Astrocyte (in vitro differentiated cells and primary cell): ENCODE measurements at regions not wholly inside any gene's neighbourhood (a gene's known extent, or its start where the extent isn't known, plus 50 kb on each side); places are given as distances from the start of the nearest gene placed in this dataset.
"Not testable (repeated sequence)": the region's sequence is repeated elsewhere in the genome, so short reads cannot be mapped to it uniquely, and the experiment has no call there.

Experiments used
- DNase-seq: peaks from one replicate; pipeline ENCODE4 v3.0.0-alpha.2; 2010; ENCODE audit warnings: low read depth
- FAIRE-seq: peaks from 2 replicates; lab custom pipeline; 2011; peaks lifted over from hg19 to GRCh38; lab: Jason Lieb, UNC
- H2AFZ ChIP-seq: 2 replicates; pipeline ENCODE4 v1.6.0; 2012; ENCODE audit warnings: low read depth, low read length, inconsistent platforms
- H3K27ac ChIP-seq: 2 replicates; pipeline ENCODE4 v1.5.1; 2011; ENCODE audit warnings: low read depth, low read length, inconsistent platforms
- H3K27me3 ChIP-seq: 2 replicates; pipeline ENCODE4 v1.6.0; 2011; ENCODE audit warnings: low read length, inconsistent platforms; ENCODE audit not compliant: insufficient read depth
- H3K36me3 ChIP-seq: 2 replicates; pipeline ENCODE4 v1.5.1; 2011; ENCODE audit warnings: low read length, inconsistent platforms; ENCODE audit not compliant: insufficient read depth
- H3K4me1 ChIP-seq: 2 replicates; pipeline ENCODE4 v1.5.1; 2011; ENCODE audit warnings: low read length, inconsistent platforms; ENCODE audit not compliant: insufficient read depth
- H3K4me2 ChIP-seq: 2 replicates; pipeline ENCODE4 v1.6.0; 2012; ENCODE audit warnings: low read length, inconsistent platforms
- H3K4me3 ChIP-seq: 2 replicates; pipeline ENCODE4 v1.5.1; 2011; ENCODE audit warnings: low read depth, mild to moderate bottlenecking, low read length, inconsistent platforms; ENCODE audit not compliant: insufficient read depth
- H3K79me2 ChIP-seq: 2 replicates; pipeline ENCODE4 v1.6.0; 2012; ENCODE audit warnings: mild to moderate bottlenecking, low read length, inconsistent platforms; ENCODE audit not compliant: insufficient read depth
- H3K9ac ChIP-seq: 2 replicates; pipeline ENCODE4 v1.6.0; 2012; ENCODE audit warnings: mild to moderate bottlenecking, low read length, inconsistent platforms
- H3K9me3 ChIP-seq: 2 replicates; pipeline ENCODE4 v1.5.1; 2012; ENCODE audit warnings: low read depth, mild to moderate bottlenecking, low read length, inconsistent platforms; ENCODE audit not compliant: insufficient read depth
- H4K20me1 ChIP-seq: 2 replicates; pipeline ENCODE4 v1.6.0; 2012; ENCODE audit warnings: low read length, inconsistent platforms; ENCODE audit not compliant: insufficient read depth
- H3K27ac Mint-ChIP-seq: one replicate; pipeline ENCODE4 v1.8.0; 2021; ENCODE audit warnings: mild to moderate bottlenecking, mixed read lengths; ENCODE audit not compliant: unreplicated experiment
- H3K27me3 Mint-ChIP-seq: one replicate; pipeline ENCODE4 v1.8.0; 2021; ENCODE audit warnings: low read depth, mixed read lengths; ENCODE audit not compliant: unreplicated experiment
- H3K36me3 Mint-ChIP-seq: one replicate; pipeline ENCODE4 v1.8.0; 2021; ENCODE audit warnings: low read depth, mixed read lengths; ENCODE audit not compliant: unreplicated experiment
- H3K4me1 Mint-ChIP-seq: one replicate; pipeline ENCODE4 v1.8.0; 2021; ENCODE audit warnings: low read depth, mixed read lengths; ENCODE audit not compliant: unreplicated experiment
- H3K4me3 Mint-ChIP-seq: one replicate; pipeline ENCODE4 v1.8.0; 2021; ENCODE audit warnings: mild to moderate bottlenecking, moderate library complexity, mixed read lengths; ENCODE audit not compliant: unreplicated experiment
- H3K9me3 Mint-ChIP-seq: one replicate; pipeline ENCODE4 v1.8.0; 2021; ENCODE audit warnings: mild to moderate bottlenecking, mixed read lengths; ENCODE audit not compliant: unreplicated experiment
- CTCF ChIP-seq: IDR thresholded peaks from 2 replicates; pipeline ENCODE4 v1.5.1; 2011; ENCODE audit warnings: low read depth, mild to moderate bottlenecking, inconsistent platforms, low read length, moderate library complexity; ENCODE audit not compliant: insufficient read depth
- EZH2 ChIP-seq: IDR thresholded peaks from 2 replicates; pipeline ENCODE4 v1.6.1; 2012; ENCODE audit warnings: mild to moderate bottlenecking, low read length, inconsistent platforms; ENCODE audit not compliant: insufficient read depth

DNA sequence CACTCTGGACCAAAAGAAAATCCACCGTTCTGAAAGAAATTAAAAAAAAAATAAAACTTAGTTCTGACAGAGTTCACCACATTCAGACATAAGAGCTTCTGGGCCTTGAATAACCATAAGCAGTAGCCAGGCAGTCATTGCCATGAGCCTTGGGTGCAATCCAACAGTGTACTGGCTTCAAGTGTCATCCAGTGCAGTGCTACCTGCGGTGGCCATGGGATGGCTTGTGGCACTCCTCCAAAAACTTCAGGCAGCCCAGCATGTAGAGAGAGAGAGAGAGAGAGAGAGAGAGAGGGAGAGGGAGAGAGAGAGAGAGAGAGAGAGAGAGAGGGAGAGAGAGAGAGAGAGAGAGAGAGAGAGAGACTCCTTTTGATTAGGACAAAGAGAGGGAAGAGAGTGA lies 208.5 kb downstream of the SPIN4 start:
- H3K27me3 Mint-ChIP-seq, H3K4me1 ChIP-seq, FAIRE-seq: not testable (repeated sequence)

GRCh38 chrX:63135859-63136258 lies 215.3 kb downstream of the SPIN4 start:
- not testable (repeated sequence) for H3K36me3 Mint-ChIP-seq, H3K9me3 Mint-ChIP-seq, H3K27me3 ChIP-seq, H4K20me1 ChIP-seq, H3K27ac ChIP-seq, H3K9me3 ChIP-seq, H3K27me3 Mint-ChIP-seq, FAIRE-seq, H3K4me1 Mint-ChIP-seq, H3K4me3 Mint-ChIP-seq, H3K79me2 ChIP-seq, DNase-seq, H3K4me2 ChIP-seq, H2AFZ ChIP-seq, H3K9ac ChIP-seq, H3K27ac Mint-ChIP-seq, H3K4me1 ChIP-seq, H3K36me3 ChIP-seq, H3K4me3 ChIP-seq

More for the DNA sequence above, 208.5 kb downstream of the SPIN4 start:
- H3K9ac ChIP-seq, H3K9me3 ChIP-seq, H3K4me3 Mint-ChIP-seq, H3K27ac ChIP-seq, H3K4me2 ChIP-seq, H3K4me3 ChIP-seq, H2AFZ ChIP-seq, H4K20me1 ChIP-seq, H3K36me3 ChIP-seq, H3K4me1 Mint-ChIP-seq, H3K27me3 ChIP-seq, H3K27ac Mint-ChIP-seq, H3K79me2 ChIP-seq, H3K36me3 Mint-ChIP-seq, H3K9me3 Mint-ChIP-seq, DNase-seq: not testable (repeated sequence)

- no peak for DNase-seq
- TF ChIP-seq CTCF (peak; percentile 21), EZH2 (no peak)
These were observed 222.6 kb downstream of the SPIN4 start for GRCh38 chrX:63128509-63128908.

DNA sequence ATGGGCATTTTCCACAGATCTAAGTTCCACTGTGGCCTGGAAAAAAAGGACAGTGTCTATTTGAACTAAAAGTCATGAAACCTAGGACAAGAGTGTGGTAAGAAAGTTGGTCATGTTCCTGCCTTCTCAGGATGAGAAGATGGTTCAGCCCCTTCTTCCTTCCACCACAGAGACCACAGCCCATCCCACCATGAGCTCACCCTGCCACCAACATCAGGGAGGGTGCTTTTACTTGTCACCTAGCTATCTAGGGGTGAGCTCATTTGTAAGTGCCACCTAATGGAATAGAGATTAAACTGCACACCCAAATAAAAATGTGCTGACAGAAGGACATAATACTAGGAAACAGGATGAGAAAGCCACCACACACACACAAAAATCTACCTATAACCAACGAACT lies 235.9 kb downstream of the SPIN4 start:
- Histone ChIP-seq H3K9ac (no peak overlapping the region), H3K9me3 (no peaks in the 10 kb centered on the region), H3K27ac (no peak overlapping the region), H3K4me3 (no peak overlapping the region), H2AFZ (no peak overlapping the region), H3K4me1 (no peaks in the 10 kb centered on the region), H3K27me3 (no peaks in the 10 kb centered on the region), H4K20me1 (no peaks in the 10 kb centered on the region), H3K4me2 (no peak overlapping the region), H3K79me2 (no peaks in the 10 kb centered on the region), H3K36me3 (no peaks in the 10 kb centered on the region)
- FAIRE-seq (no peak), DNase-seq (no peak)
- TF ChIP-seq CTCF, result no peak
- TF ChIP-seq EZH2, result no peak
- no peaks in the 10 kb centered on the region for H3K27me3 Mint-ChIP-seq
- no peaks in the 10 kb centered on the region for H3K9me3 Mint-ChIP-seq
- H3K27ac Mint-ChIP-seq, result no peak overlapping the region
- no peaks in the 10 kb centered on the region for H3K4me1 Mint-ChIP-seq
- H3K36me3 Mint-ChIP-seq, result no peaks in the 10 kb centered on the region
- H3K4me3 Mint-ChIP-seq, result no peak overlapping the region

More at GRCh38 chrX:63128509-63128908, 222.6 kb downstream of the SPIN4 start:
- no peaks in the 10 kb centered on the region for H4K20me1 ChIP-seq
- Mint-ChIP-seq H3K9me3 (no peaks in the 10 kb centered on the region), H3K36me3 (no peaks in the 10 kb centered on the region), H3K27me3 (no peaks in the 10 kb centered on the region), H3K4me1 (no peaks in the 10 kb centered on the region), H3K27ac (no peak overlapping the region), H3K4me3 (no peak overlapping the region)
- no peak overlapping the region for H3K4me2 ChIP-seq
- no peaks in the 10 kb centered on the region for H3K36me3 ChIP-seq
- FAIRE-seq, result no peak
- no peak overlapping the region for H3K4me3 ChIP-seq
- no peak overlapping the region for H3K27ac ChIP-seq
- no peaks in the 10 kb centered on the region for H3K27me3 ChIP-seq
- H3K9me3 ChIP-seq, result no peaks in the 10 kb centered on the region
- H3K79me2 ChIP-seq, result no peaks in the 10 kb centered on the region
- no peak overlapping the region for H2AFZ ChIP-seq
- no peak overlapping the region for H3K9ac ChIP-seq
- H3K4me1 ChIP-seq, result no peaks in the 10 kb centered on the region
